ENCODE measurements at regions not wholly inside any gene's neighbourhood (a gene's known extent, or its start where the extent isn't known, plus 50 kb on each side); places are given as distances from the start of the nearest gene placed in this dataset.

- no peak for DNase-seq (ENCODE audit: low read depth, low spot score)
- H3K4me3 ChIP-seq (ENCODE audit: low read length) = no peak overlapping the region
These were observed 181.2 kb downstream of the WNT5A start for GRCh38 chr3:55305696-55306485.

GRCh38 chr3:55300701-55301100 is 186.4 kb downstream of the WNT5A start:
- no peak overlapping the region for H3K4me3 ChIP-seq (ENCODE audit: low read length)
- no peak for DNase-seq (ENCODE audit: low read depth, low spot score)

- H3K4me3 ChIP-seq (ENCODE audit: low read length) = no peak overlapping the region
- DNase-seq (ENCODE audit: low read depth, low spot score) = no peak
These were observed 189.4 kb downstream of the WNT5A start for GRCh38 chr3:55297706-55298105.

- no peak overlapping the region for H3K4me3 ChIP-seq (ENCODE audit: low read length)
- no peak for DNase-seq (ENCODE audit: low read depth, low spot score)
These were observed 189.9 kb downstream of the WNT5A start for GRCh38 chr3:55297245-55297644.

- no peak for DNase-seq (ENCODE audit: low read depth, low spot score)
- no peak overlapping the region for H3K4me3 ChIP-seq (ENCODE audit: low read length)
These were observed 190.3 kb downstream of the WNT5A start for GRCh38 chr3:55296791-55297190.

GRCh38 chr3:55296030-55296429 is 191.1 kb downstream of the WNT5A start:
- no peak overlapping the region for H3K4me3 ChIP-seq (ENCODE audit: low read length)
- DNase-seq (ENCODE audit: low read depth, low spot score) = no peak

GRCh38 chr3:55294557-55294956 is 192.5 kb downstream of the WNT5A start:
- no peak for DNase-seq (ENCODE audit: low read depth, low spot score)
- no peak overlapping the region for H3K4me3 ChIP-seq (ENCODE audit: low read length)

GRCh38 chr3:55292360-55292759 is 194.7 kb downstream of the WNT5A start:
- DNase-seq (ENCODE audit: low read depth, low spot score) = no peak
- no peak overlapping the region for H3K4me3 ChIP-seq (ENCODE audit: low read length)

- no peak for DNase-seq (ENCODE audit: low read depth, low spot score)
These were observed 198.4 kb downstream of the WNT5A start for GRCh38 chr3:55288657-55289056.

GRCh38 chr3:55286693-55287092 is 200.4 kb downstream of the WNT5A start:
- no peak for DNase-seq (ENCODE audit: low read depth, low spot score)
- H3K4me3 ChIP-seq (ENCODE audit: low read length) = no peak overlapping the region

More at GRCh38 chr3:55288657-55289056, 198.4 kb downstream of the WNT5A start:
- H3K4me3 ChIP-seq (ENCODE audit: low read length) = no peak overlapping the region

GRCh38 chr3:55285156-55285555 is 201.9 kb downstream of the WNT5A start:
- no peak overlapping the region for H3K4me3 ChIP-seq (ENCODE audit: low read length)
- DNase-seq (ENCODE audit: low read depth, low spot score) = no peak

GRCh38 chr3:55283441-55283925 is 203.6 kb downstream of the WNT5A start:
- no peak overlapping the region for H3K4me3 ChIP-seq (ENCODE audit: low read length)
- no peak for DNase-seq (ENCODE audit: low read depth, low spot score)

GRCh38 chr3:55282994-55283393 is 204.1 kb downstream of the WNT5A start:
- no peak for DNase-seq (ENCODE audit: low read depth, low spot score)

GRCh38 chr3:55272031-55272645 is 215.0 kb downstream of the WNT5A start:
- H3K4me3 ChIP-seq (ENCODE audit: low read length) = no peak overlapping the region
- DNase-seq (ENCODE audit: low read depth, low spot score) = no peak

More at GRCh38 chr3:55282994-55283393, 204.1 kb downstream of the WNT5A start:
- H3K4me3 ChIP-seq (ENCODE audit: low read length) = no peak overlapping the region

- no peak overlapping the region for H3K4me3 ChIP-seq (ENCODE audit: low read length)
- no peak for DNase-seq (ENCODE audit: low read depth, low spot score)
These were observed 215.6 kb downstream of the WNT5A start for GRCh38 chr3:55271549-55271948.

GRCh38 chr3:55270976-55271375 is 216.1 kb downstream of the WNT5A start:
- H3K4me3 ChIP-seq (ENCODE audit: low read length) = no peak overlapping the region
- DNase-seq (ENCODE audit: low read depth, low spot score) = no peak

- DNase-seq (ENCODE audit: low read depth, low spot score) = no peak
- no peak overlapping the region for H3K4me3 ChIP-seq (ENCODE audit: low read length)
These were observed 217.5 kb downstream of the WNT5A start for GRCh38 chr3:55269636-55270035.

- DNase-seq (ENCODE audit: low read depth, low spot score) = no peak
- H3K4me3 ChIP-seq (ENCODE audit: low read length) = no peak overlapping the region
These were observed 218.0 kb downstream of the WNT5A start for GRCh38 chr3:55269096-55269495.

GRCh38 chr3:55267206-55267930 is 219.7 kb downstream of the WNT5A start:
- DNase-seq (ENCODE audit: low read depth, low spot score) = no peak
- H3K4me3 ChIP-seq (ENCODE audit: low read length) = no peak overlapping the region

GRCh38 chr3:55264919-55265318 is 222.2 kb downstream of the WNT5A start:
- H3K4me3 ChIP-seq (ENCODE audit: low read length) = no peak overlapping the region
- no peak for DNase-seq (ENCODE audit: low read depth, low spot score)
